ENCODE measurements at regions not wholly inside any gene's neighbourhood (a gene's known extent, or its start where the extent isn't known, plus 50 kb on each side); places are given as distances from the start of the nearest gene placed in this dataset.
A peak's percentile ranks its signal among the peaks of the same experiment; 100 is the strongest.

DNA sequence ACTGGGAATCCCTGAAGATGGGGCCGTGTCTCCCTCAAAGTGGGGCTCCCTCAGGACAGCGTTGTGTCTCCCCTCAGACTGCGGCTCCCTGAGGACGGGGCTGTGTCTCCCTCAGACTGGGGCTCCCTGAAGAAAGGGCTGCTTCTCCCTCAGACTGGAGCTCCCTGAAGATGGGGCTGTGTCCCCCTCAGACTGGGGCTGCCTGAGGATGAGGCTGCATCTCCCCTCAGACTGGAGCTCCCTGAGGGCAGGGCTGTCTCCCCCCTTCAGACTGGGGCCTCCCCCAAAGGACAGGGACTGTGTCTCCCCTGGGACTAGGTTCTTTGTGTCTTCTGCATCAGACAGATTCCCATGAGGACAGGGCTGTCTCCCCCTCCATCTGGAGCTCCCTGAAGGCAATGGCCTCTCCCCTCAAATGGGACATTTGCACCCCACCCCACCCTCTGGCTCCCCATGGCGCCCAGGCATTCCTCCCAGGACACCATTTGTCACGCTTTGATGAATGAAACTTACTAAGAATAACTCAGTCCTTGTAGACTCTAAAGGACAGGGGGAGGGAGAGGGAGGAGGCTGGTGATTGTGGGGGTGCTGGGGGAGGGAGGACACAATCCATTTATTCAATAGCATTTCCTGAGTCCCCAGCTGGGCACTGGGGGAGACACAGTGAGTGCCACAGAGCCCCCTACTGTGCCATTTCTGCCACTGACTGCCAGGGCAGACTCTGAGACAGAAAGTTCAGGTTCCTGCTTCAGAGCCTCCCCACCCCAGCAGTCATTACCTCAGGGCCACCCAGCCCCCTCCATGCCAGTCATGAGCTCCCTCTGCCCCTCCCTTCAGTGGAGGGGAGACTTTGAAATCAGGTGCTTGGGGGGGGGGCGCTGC lies 122.4 kb downstream of the MRPL14 start (continued):
- TF ChIP-seq CSDE1 (IDR thresholded peaks at IDR 0.05) (no peak), MEIS2 (IDR thresholded peaks at IDR 0.05; ENCODE audit: partially characterized antibody) (peak; percentile 16)
- TF ChIP-seq, protein P1, sequence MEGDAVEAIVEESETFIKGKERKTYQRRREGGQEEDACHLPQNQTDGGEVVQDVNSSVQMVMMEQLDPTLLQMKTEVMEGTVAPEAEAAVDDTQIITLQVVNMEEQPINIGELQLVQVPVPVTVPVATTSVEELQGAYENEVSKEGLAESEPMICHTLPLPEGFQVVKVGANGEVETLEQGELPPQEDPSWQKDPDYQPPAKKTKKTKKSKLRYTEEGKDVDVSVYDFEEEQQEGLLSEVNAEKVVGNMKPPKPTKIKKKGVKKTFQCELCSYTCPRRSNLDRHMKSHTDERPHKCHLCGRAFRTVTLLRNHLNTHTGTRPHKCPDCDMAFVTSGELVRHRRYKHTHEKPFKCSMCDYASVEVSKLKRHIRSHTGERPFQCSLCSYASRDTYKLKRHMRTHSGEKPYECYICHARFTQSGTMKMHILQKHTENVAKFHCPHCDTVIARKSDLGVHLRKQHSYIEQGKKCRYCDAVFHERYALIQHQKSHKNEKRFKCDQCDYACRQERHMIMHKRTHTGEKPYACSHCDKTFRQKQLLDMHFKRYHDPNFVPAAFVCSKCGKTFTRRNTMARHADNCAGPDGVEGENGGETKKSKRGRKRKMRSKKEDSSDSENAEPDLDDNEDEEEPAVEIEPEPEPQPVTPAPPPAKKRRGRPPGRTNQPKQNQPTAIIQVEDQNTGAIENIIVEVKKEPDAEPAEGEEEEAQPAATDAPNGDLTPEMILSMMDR (IDR thresholded peaks at IDR 0.05 in 2 of 3, conservative IDR thresholded peaks at IDR 0.05 in 1 of 3; ENCODE audit: insufficient read depth in 2 of 3, low read depth in 1 of 3, low read length in 3 of 3) = peak in 2 of 3 experiments; percentile 14 to 32; a peak in 2 of 6 replicates

GRCh38 chr6:44004136-44004535 lies 123.1 kb downstream of the MRPL14 start:
- intact Hi-C loops (cut with micrococcal nuclease) (loop anchor here (5.0 kb wide), 1 partner anchor 68 kb away; no protein-coding TSS in a partner anchor), in situ Hi-C loops (cut with MboI) (no loop called here)
- WGBS (ENCODE audit: insufficient coverage, low coverage, missing lambda C conversion rate) = 60% methylated on average over 9 of the region's 9 CpGs
- CTCF ChIA-PET (ENCODE audit: low intra/inter-chr PET ratio) = no interaction called here
- Histone ChIP-seq H3K9me1 (ENCODE audit: control insufficient read depth, insufficient read depth, low read length) (peaks cover 3% of the 10 kb centered on the region), H4K20me1 (replicated peaks; ENCODE audit: control insufficient read depth, insufficient read depth, low read length) (no peaks in the 10 kb centered on the region), H3K27ac (ENCODE audit: extremely low read depth, low read depth, low read length) (no peak overlapping the region; the same call in 2 of the 3 replicates), H3K4me1 (replicated peaks in 1 of 2; ENCODE audit: control insufficient read depth in 2 of 2, insufficient read depth in 2 of 2, low read length in 2 of 2) (peaks cover 26 to 27% of the 10 kb centered on the region in 2 experiments), H3K4me2 (ENCODE audit: insufficient read depth, low read length) (no peak overlapping the region), H3K9me3 (replicated peaks; ENCODE audit: control insufficient read depth, insufficient read depth, low read depth, low read length) (0 out of 2 replicates have a peak, but pooled peaks cover 3% of the 10 kb centered on the region), H3K36me3 (ENCODE audit: control insufficient read depth, insufficient read depth, low read length) (no peaks in the 10 kb centered on the region; the same call in 2 of the 3 replicates), H3K4me3 (no peak overlapping the region), H3K9ac (ENCODE audit: insufficient read depth in 1 of 2, low read depth in 2 of 2, low read length in 2 of 2) (no peak overlapping the region), H3K27me3 (ENCODE audit: control insufficient read depth in 2 of 2, insufficient read depth in 2 of 2, low read length in 2 of 2) (no peaks in the 10 kb centered on the region), H2AFZ (ENCODE audit: low read depth, low read length) (peak overlapping the region; percentile 55; the same call in 1 of the 2 replicates), H3K79me2 (ENCODE audit: control insufficient read depth, insufficient read depth, low read length) (no peaks in the 10 kb centered on the region)
- no peak for ATAC-seq
- no TSS peak for BruUV-seq (replicated peaks)
- DNase-seq (ENCODE audit: extremely low read depth in 1 of 4, low spot score in 3 of 4) = no peak
- POLR2A ChIA-PET = interaction anchor here (0.5 to 1.1 kb wide), 2 partner anchors 12 to 14 kb away, joined by 3 to 4 read pairs; no protein-coding TSS in a partner anchor
- no peak for FAIRE-seq
- TF ChIP-seq ZBTB26 (CRISPR knock-in tag; IDR thresholded peaks at IDR 0.05) (no peak), TAF9B (IDR thresholded peaks at IDR 0.05; ENCODE audit: partially characterized antibody) (no peak), ZNF324 (CRISPR knock-in tag; IDR thresholded peaks at IDR 0.05) (no peak), ZNF253 (CRISPR knock-in tag; conservative IDR thresholded peaks at IDR 0.05) (no peak), SNIP1 (IDR thresholded peaks at IDR 0.05; ENCODE audit: low read depth) (no peak)
- TF ChIP-seq, protein P2, sequence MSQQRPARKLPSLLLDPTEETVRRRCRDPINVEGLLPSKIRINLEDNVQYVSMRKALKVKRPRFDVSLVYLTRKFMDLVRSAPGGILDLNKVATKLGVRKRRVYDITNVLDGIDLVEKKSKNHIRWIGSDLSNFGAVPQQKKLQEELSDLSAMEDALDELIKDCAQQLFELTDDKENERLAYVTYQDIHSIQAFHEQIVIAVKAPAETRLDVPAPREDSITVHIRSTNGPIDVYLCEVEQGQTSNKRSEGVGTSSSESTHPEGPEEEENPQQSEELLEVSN (IDR thresholded peaks at IDR 0.05; ENCODE audit: borderline replicate concordance in 1 of 2, extremely low read depth in 1 of 2, insufficient read depth in 1 of 2, insufficient read length in 1 of 2, low read depth in 1 of 2, low read length in 1 of 2, poor library complexity in 1 of 2, severe bottlenecking in 1 of 2) = no peak
- TF ChIP-seq, protein P3, sequence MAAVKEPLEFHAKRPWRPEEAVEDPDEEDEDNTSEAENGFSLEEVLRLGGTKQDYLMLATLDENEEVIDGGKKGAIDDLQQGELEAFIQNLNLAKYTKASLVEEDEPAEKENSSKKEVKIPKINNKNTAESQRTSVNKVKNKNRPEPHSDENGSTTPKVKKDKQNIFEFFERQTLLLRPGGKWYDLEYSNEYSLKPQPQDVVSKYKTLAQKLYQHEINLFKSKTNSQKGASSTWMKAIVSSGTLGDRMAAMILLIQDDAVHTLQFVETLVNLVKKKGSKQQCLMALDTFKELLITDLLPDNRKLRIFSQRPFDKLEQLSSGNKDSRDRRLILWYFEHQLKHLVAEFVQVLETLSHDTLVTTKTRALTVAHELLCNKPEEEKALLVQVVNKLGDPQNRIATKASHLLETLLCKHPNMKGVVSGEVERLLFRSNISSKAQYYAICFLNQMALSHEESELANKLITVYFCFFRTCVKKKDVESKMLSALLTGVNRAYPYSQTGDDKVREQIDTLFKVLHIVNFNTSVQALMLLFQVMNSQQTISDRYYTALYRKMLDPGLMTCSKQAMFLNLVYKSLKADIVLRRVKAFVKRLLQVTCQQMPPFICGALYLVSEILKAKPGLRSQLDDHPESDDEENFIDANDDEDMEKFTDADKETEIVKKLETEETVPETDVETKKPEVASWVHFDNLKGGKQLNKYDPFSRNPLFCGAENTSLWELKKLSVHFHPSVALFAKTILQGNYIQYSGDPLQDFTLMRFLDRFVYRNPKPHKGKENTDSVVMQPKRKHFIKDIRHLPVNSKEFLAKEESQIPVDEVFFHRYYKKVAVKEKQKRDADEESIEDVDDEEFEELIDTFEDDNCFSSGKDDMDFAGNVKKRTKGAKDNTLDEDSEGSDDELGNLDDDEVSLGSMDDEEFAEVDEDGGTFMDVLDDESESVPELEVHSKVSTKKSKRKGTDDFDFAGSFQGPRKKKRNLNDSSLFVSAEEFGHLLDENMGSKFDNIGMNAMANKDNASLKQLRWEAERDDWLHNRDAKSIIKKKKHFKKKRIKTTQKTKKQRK (IDR thresholded peaks at IDR 0.05; ENCODE audit: borderline replicate concordance, low read depth, low read length) = no peak

Measured in K562 (cell line).